ENCODE measurements at regions not wholly inside any gene's neighbourhood (a gene's known extent, or its start where the extent isn't known, plus 50 kb on each side); places are given as distances from the start of the nearest gene placed in this dataset.
"Not testable (repeated sequence)": the region's sequence is repeated elsewhere in the genome, so short reads cannot be mapped to it uniquely, and the experiment has no call there.

DNA sequence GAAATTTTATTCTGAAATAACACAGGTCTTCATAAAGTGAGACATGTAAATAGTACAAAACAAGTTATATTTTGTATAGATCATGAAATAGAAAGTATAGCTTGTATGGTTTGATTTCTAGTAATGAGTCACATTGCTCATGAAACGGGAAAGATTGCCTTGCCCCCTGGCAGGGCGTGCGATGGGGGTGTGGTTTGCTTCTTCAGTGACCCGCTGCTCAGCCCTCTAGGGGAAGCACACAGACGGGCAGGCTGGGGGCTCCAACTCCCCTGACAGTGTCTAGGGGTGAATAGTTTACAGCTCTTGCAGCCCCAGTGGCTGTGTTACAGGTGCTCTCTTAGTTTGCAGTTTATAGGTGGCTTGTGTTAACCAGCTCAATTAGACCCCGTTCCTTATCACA lies 170.5 kb upstream of the RGS17 start:
- POLR2A ChIA-PET, result no interaction called here
- ATAC-seq (no peak), FAIRE-seq (no peak), DNase-seq (ENCODE audit: extremely low read depth in 1 of 4, low spot score in 3 of 4) (no peak)
- H3K27ac ChIP-seq (ENCODE audit: extremely low read depth, low read depth, low read length), result no peak overlapping the region
- CTCF ChIA-PET (ENCODE audit: low intra/inter-chr PET ratio), result interaction anchor here (0.6 kb wide), 1 partner anchor 112 kb away, joined by 7 read pairs; no protein-coding TSS in a partner anchor
- intact Hi-C loops (cut with micrococcal nuclease), result no loop called here
- under 1% methylated on average over 6 of the region's 6 CpGs for WGBS (ENCODE audit: insufficient coverage, low coverage, missing lambda C conversion rate)
- no TSS peak for BruUV-seq (replicated peaks)
- H4K20me1 ChIP-seq (replicated peaks; ENCODE audit: control insufficient read depth, insufficient read depth, low read length), result no peaks in the 10 kb centered on the region
- H3K9ac ChIP-seq (ENCODE audit: insufficient read depth in 1 of 2, low read depth in 2 of 2, low read length in 2 of 2), result no peak overlapping the region
- no peaks in the 10 kb centered on the region for H3K79me2 ChIP-seq (ENCODE audit: control insufficient read depth, insufficient read depth, low read length)
- no peaks in the 10 kb centered on the region for H3K9me1 ChIP-seq (ENCODE audit: control insufficient read depth, insufficient read depth, low read length)
- in situ Hi-C loops (cut with MboI), result no loop called here
- H3K27me3 ChIP-seq (ENCODE audit: control insufficient read depth in 2 of 2, insufficient read depth in 2 of 2, low read length in 2 of 2), result no peaks in the 10 kb centered on the region
- H3K4me1 ChIP-seq (replicated peaks in 1 of 2; ENCODE audit: control insufficient read depth in 2 of 2, insufficient read depth in 2 of 2, low read length in 2 of 2), result no peaks in the 10 kb centered on the region
- no peak overlapping the region for H3K4me2 ChIP-seq (ENCODE audit: insufficient read depth, low read length)
- no peaks in the 10 kb centered on the region for H3K36me3 ChIP-seq (ENCODE audit: control insufficient read depth, insufficient read depth, low read length)
- TF ChIP-seq, protein P1, sequence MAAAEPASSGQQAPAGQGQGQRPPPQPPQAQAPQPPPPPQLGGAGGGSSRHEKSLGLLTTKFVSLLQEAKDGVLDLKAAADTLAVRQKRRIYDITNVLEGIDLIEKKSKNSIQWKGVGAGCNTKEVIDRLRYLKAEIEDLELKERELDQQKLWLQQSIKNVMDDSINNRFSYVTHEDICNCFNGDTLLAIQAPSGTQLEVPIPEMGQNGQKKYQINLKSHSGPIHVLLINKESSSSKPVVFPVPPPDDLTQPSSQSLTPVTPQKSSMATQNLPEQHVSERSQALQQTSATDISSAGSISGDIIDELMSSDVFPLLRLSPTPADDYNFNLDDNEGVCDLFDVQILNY (CRISPR knock-in tag; IDR thresholded peaks at IDR 0.05), result no peak
- TF ChIP-seq TSC22D4 (tag; IDR thresholded peaks at IDR 0.05) (no peak), XRCC5 (IDR thresholded peaks at IDR 0.05; ENCODE audit: low read depth, low read length) (no peak), PHB (CRISPR knock-in tag; IDR thresholded peaks at IDR 0.05) (no peak), ZNF3 (CRISPR knock-in tag; IDR thresholded peaks at IDR 0.05) (no peak), ZFP36 (IDR thresholded peaks at IDR 0.05; ENCODE audit: low read depth, low read length, partially characterized antibody) (no peak), POLR2B (IDR thresholded peaks at IDR 0.05; ENCODE audit: low read depth, partially characterized antibody) (no peak), KAT2B (IDR thresholded peaks at IDR 0.05; ENCODE audit: low read depth, low read length) (no peak), SOX6 (IDR thresholded peaks at IDR 0.05) (no peak)
- H3K4me3 ChIP-seq, result no peak overlapping the region
- no peaks in the 10 kb centered on the region for H3K9me3 ChIP-seq (replicated peaks; ENCODE audit: control insufficient read depth, insufficient read depth, low read depth, low read length)
- no peak overlapping the region for H2AFZ ChIP-seq (ENCODE audit: low read depth, low read length)

DNA sequence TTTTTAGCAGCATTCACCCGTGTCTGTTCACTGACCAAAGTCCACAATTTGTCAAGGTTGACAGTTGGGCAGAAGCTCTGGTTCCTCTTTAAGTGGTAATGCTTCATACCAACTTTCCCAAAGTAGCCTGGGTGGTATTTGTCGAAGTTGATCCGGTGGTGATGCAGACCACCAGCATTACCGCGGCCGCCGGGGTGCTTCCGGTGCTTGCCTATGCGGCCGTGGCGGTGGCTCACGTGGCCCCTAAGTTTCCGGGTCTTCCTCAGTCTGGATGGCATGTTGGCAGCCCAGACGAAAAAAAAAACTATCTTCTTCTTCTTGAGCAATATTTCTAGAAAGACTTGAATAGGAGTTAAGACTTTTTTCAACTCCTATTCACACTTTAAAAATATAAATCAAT lies 151.4 kb upstream of the RGS17 start:
- intact Hi-C loops (cut with micrococcal nuclease); FAIRE-seq; H2AFZ ChIP-seq (ENCODE audit: low read depth, low read length); H3K27me3 ChIP-seq (ENCODE audit: control insufficient read depth in 2 of 2, insufficient read depth in 2 of 2, low read length in 2 of 2); H3K9ac ChIP-seq (ENCODE audit: insufficient read depth in 1 of 2, low read depth in 2 of 2, low read length in 2 of 2); H3K36me3 ChIP-seq (ENCODE audit: control insufficient read depth, insufficient read depth, low read length); H3K9me3 ChIP-seq (replicated peaks; ENCODE audit: control insufficient read depth, insufficient read depth, low read depth, low read length); in situ Hi-C loops (cut with MboI); POLR2A ChIA-PET; H3K4me1 ChIP-seq (replicated peaks in 1 of 2; ENCODE audit: control insufficient read depth in 2 of 2, insufficient read depth in 2 of 2, low read length in 2 of 2); ATAC-seq; H3K79me2 ChIP-seq (ENCODE audit: control insufficient read depth, insufficient read depth, low read length); H3K9me1 ChIP-seq (ENCODE audit: control insufficient read depth, insufficient read depth, low read length); DNase-seq (ENCODE audit: extremely low read depth in 1 of 4, low spot score in 3 of 4); BruUV-seq (replicated peaks); H3K27ac ChIP-seq (ENCODE audit: extremely low read depth, low read depth, low read length); H3K4me3 ChIP-seq; H4K20me1 ChIP-seq (replicated peaks; ENCODE audit: control insufficient read depth, insufficient read depth, low read length); CTCF ChIA-PET (ENCODE audit: low intra/inter-chr PET ratio); H3K4me2 ChIP-seq (ENCODE audit: insufficient read depth, low read length): not testable (repeated sequence)
- WGBS (ENCODE audit: insufficient coverage, low coverage, missing lambda C conversion rate), result 3% methylated on average over 14 of the region's 14 CpGs
